NCI-H2227 treated with DMSO at 0.1 percent for 48 hours (cell line): ENCODE measurements at regions not wholly inside any gene's neighbourhood (a gene's known extent, or its start where the extent isn't known, plus 50 kb on each side); places are given as distances from the start of the nearest gene placed in this dataset.
"Not testable (repeated sequence)": the region's sequence is repeated elsewhere in the genome, so short reads cannot be mapped to it uniquely, and the experiment has no call there.

ENCODE experiments used
- DNase-seq: peaks from one replicate; lab custom pipeline; 2025; lab: John Stamatoyannopoulos, UW

- DNase-seq: no peak
These were observed 55.3 kb upstream of the NOL4 start for GRCh38 chr18:34280000-34280399.

GRCh38 chr18:34280653-34281052, 55.9 kb upstream of the NOL4 start:
- DNase-seq: no peak

GRCh38 chr18:34281290-34281689, 56.6 kb upstream of the NOL4 start:
- no peak for DNase-seq

- DNase-seq: peak; percentile 66
These were observed 57.0 kb upstream of the NOL4 start for GRCh38 chr18:34281722-34282121.

GRCh38 chr18:34283506-34283905, 58.8 kb upstream of the NOL4 start:
- DNase-seq: no peak

- DNase-seq: no peak
These were observed 63.1 kb upstream of the NOL4 start for GRCh38 chr18:34287825-34288224.

- no peak for DNase-seq
These were observed 67.9 kb upstream of the NOL4 start for GRCh38 chr18:34292594-34292993.

GRCh38 chr18:34297287-34297686, 72.6 kb upstream of the NOL4 start:
- DNase-seq: no peak

- DNase-seq: peak; percentile 35
These were observed 75.1 kb upstream of the NOL4 start for GRCh38 chr18:34299828-34300227.

- no peak for DNase-seq
These were observed 86.8 kb upstream of the NOL4 start for GRCh38 chr18:34311468-34311867.

- DNase-seq: peak; percentile 9
These were observed 90.1 kb upstream of the NOL4 start for GRCh38 chr18:34314847-34315246.

- peak; percentile 79 for DNase-seq
These were observed 91.1 kb upstream of the NOL4 start for GRCh38 chr18:34315591-34316352.

- DNase-seq: no peak
These were observed 95.6 kb upstream of the NOL4 start for GRCh38 chr18:34320267-34320666.

GRCh38 chr18:34321066-34321465, 96.4 kb upstream of the NOL4 start:
- DNase-seq: no peak

GRCh38 chr18:34322365-34323289, 97.9 kb upstream of the NOL4 start:
- no peak for DNase-seq

GRCh38 chr18:34329840-34330239, 105.1 kb upstream of the NOL4 start:
- DNase-seq: no peak

- no peak for DNase-seq
These were observed 105.6 kb upstream of the NOL4 start for GRCh38 chr18:34330308-34330707.

GRCh38 chr18:34330907-34331306, 106.2 kb upstream of the NOL4 start:
- DNase-seq: not testable (repeated sequence)

GRCh38 chr18:34331343-34331742, 106.6 kb upstream of the NOL4 start:
- DNase-seq: not testable (repeated sequence)

- DNase-seq: no peak
These were observed 114.4 kb upstream of the NOL4 start for GRCh38 chr18:34339155-34339554.

GRCh38 chr18:34342960-34343359, 118.2 kb upstream of the NOL4 start:
- DNase-seq: no peak

- DNase-seq: no peak
These were observed 121.0 kb upstream of the NOL4 start for GRCh38 chr18:34345738-34346137.

- DNase-seq: no peak
These were observed 126.1 kb upstream of the NOL4 start for GRCh38 chr18:34350778-34351177.
